ENCODE measurements at regions not wholly inside any gene's neighbourhood (a gene's known extent, or its start where the extent isn't known, plus 50 kb on each side); places are given as distances from the start of the nearest gene placed in this dataset.
A peak's percentile ranks its signal among the peaks of the same experiment; 100 is the strongest.

DNA sequence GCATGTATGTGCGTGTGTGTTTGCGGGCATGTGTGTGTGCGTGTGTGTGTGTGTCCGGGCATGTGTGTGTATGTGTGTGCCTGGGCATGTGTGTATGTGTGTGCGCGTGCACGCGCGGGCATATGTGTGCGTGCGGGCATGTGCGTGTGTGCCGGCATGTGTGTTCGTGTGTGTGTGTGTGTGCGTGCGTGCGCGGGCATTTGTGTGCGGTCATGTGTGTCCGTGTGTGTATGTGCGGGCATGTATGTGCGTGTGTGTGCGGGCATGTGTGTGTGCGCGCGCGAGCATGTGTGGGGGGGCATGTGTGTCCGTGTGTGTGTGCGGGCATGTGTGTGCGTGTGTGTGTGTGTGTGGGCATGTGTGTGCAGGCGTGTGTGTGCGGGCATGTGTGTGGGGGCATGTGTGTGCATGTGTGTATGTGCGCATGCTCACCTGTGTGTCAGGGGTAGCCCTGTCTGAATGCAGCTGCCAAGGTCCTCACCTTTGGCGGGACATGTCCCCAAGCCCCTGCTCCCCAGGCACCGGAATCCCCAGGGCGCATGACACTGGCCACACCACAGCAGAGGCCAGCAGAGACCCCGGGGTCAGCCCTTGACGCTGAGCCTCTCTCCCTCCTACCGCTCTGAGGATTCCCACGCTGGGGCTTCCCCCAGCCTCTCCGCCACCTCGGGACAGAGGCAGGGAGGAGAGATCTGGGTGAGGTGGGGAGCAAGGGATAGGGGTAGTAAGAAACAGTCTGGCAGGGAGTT, 109.5 kb upstream of the NCOR2 start:
- FAIRE-seq (no peak), DNase-seq (ENCODE audit: low read depth) (no peak)
- Histone ChIP-seq H3K4me2 (ENCODE audit: low read length) (peak overlapping the region; percentile 74), H4K20me1 (ENCODE audit: insufficient read depth, low read length) (no peaks in the 10 kb centered on the region), H3K4me1 (ENCODE audit: insufficient read depth, low read length) (peaks cover 48% of the 10 kb centered on the region), H3K9me3 (ENCODE audit: insufficient read depth, low read depth, low read length) (no peaks in the 10 kb centered on the region), H3K79me2 (ENCODE audit: insufficient read depth, low read length) (no peaks in the 10 kb centered on the region), H3K27ac (ENCODE audit: low read depth, low read length) (no peak overlapping the region), H3K4me3 (ENCODE audit: insufficient read depth, low read depth, low read length) (peak overlapping the region; percentile 12), H3K9ac (ENCODE audit: low read length) (peak overlapping the region; percentile 37), H3K36me3 (ENCODE audit: insufficient read depth, low read length) (no peaks in the 10 kb centered on the region), H2AFZ (ENCODE audit: low read depth, low read length) (peak overlapping the region; percentile 60), H3K27me3 (ENCODE audit: insufficient read depth, low read length) (no peaks in the 10 kb centered on the region)
- no peak for TF ChIP-seq EZH2 (IDR thresholded peaks at IDR 0.05; ENCODE audit: insufficient read depth, low read length)
- TF ChIP-seq CTCF (IDR thresholded peaks at IDR 0.05; ENCODE audit: insufficient read depth, low read depth, low read length), result no peak
- H3K27ac Mint-ChIP-seq (ENCODE audit: unreplicated experiment), result peak overlapping the region; percentile 75
- peaks cover 20% of the 10 kb centered on the region for H3K4me1 Mint-ChIP-seq (ENCODE audit: low read depth, unreplicated experiment)
- no peaks in the 10 kb centered on the region for H3K27me3 Mint-ChIP-seq (ENCODE audit: low read depth, unreplicated experiment)
- H3K4me3 Mint-ChIP-seq (ENCODE audit: unreplicated experiment), result no peak overlapping the region
- H3K36me3 Mint-ChIP-seq (ENCODE audit: low read depth, unreplicated experiment), result peaks cover 3% of the 10 kb centered on the region
- peaks cover 5% of the 10 kb centered on the region for H3K9me3 Mint-ChIP-seq (ENCODE audit: unreplicated experiment)

DNA sequence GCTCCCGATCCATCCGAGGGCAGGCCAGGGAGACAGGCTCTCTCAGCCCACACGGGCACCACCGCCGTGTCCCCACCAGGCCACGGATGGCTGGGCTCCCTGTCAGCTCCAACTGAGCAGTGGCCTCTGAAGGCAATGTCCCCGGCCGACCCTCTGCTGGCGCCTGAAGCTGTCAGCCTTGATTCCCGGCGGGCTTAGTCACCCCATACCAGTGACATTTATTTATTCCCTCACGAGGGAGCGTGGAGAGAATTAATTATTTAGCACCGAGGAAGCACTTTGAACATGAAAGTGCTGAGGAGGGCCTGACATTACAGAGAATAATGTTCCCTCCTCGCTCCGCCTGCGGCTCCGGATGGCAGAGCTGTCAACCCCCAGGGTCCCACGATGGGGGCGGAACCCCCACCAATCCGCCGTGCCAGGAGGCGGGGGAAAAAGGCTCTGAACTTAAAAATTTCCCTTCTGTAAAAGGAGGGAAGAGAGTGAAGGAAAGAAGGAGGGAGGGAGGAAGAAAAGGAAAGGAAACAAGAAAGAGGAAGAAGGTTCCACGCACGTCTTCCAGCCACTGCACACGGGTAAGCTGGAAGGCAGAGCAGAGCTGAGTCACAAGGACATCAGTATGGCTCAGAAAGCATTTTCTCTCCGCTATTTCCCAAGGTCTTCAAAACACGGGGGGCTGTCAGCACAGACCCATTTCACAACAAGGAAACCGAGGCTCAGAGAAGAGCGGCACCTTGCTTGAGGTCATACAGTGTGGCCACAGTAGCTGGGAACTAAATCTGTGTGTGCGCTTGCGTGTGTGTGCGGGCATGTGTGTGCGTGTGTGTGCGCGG, 108.7 kb upstream of the NCOR2 start:
- H3K4me3 Mint-ChIP-seq (ENCODE audit: unreplicated experiment), result no peak overlapping the region
- H3K79me2 ChIP-seq (ENCODE audit: insufficient read depth, low read length), result no peaks in the 10 kb centered on the region
- H2AFZ ChIP-seq (ENCODE audit: low read depth, low read length), result peak overlapping the region; percentile 60
- H3K9me3 ChIP-seq (ENCODE audit: insufficient read depth, low read depth, low read length), result no peaks in the 10 kb centered on the region
- H3K4me2 ChIP-seq (ENCODE audit: low read length), result peak overlapping the region; percentile 74
- H3K4me1 ChIP-seq (ENCODE audit: insufficient read depth, low read length), result peaks cover 42% of the 10 kb centered on the region
- peaks cover 12% of the 10 kb centered on the region for H3K4me1 Mint-ChIP-seq (ENCODE audit: low read depth, unreplicated experiment)
- TF ChIP-seq EZH2 (IDR thresholded peaks at IDR 0.05; ENCODE audit: insufficient read depth, low read length) (no peak), CTCF (IDR thresholded peaks at IDR 0.05; ENCODE audit: insufficient read depth, low read depth, low read length) (no peak)
- peak overlapping the region; percentile 12 for H3K4me3 ChIP-seq (ENCODE audit: insufficient read depth, low read depth, low read length)
- no peaks in the 10 kb centered on the region for H3K36me3 ChIP-seq (ENCODE audit: insufficient read depth, low read length)
- no peaks in the 10 kb centered on the region for H4K20me1 ChIP-seq (ENCODE audit: insufficient read depth, low read length)
- FAIRE-seq (no peak), DNase-seq (ENCODE audit: low read depth) (peak; percentile 69)
- H3K9ac ChIP-seq (ENCODE audit: low read length), result peak overlapping the region; percentile 37
- peaks cover 3% of the 10 kb centered on the region for H3K9me3 Mint-ChIP-seq (ENCODE audit: unreplicated experiment)
- peak overlapping the region; percentile 75 for H3K27ac Mint-ChIP-seq (ENCODE audit: unreplicated experiment)
- peak overlapping the region; percentile 45 for H3K27ac ChIP-seq (ENCODE audit: low read depth, low read length)
- no peaks in the 10 kb centered on the region for H3K36me3 Mint-ChIP-seq (ENCODE audit: low read depth, unreplicated experiment)
- H3K27me3 Mint-ChIP-seq (ENCODE audit: low read depth, unreplicated experiment), result no peaks in the 10 kb centered on the region
- H3K27me3 ChIP-seq (ENCODE audit: insufficient read depth, low read length), result no peaks in the 10 kb centered on the region
